Islet precursor cell (in vitro differentiated cells): ENCODE measurements at regions not wholly inside any gene's neighbourhood (a gene's known extent, or its start where the extent isn't known, plus 50 kb on each side); places are given as distances from the start of the nearest gene placed in this dataset.
"Not testable (repeated sequence)": the region's sequence is repeated elsewhere in the genome, so short reads cannot be mapped to it uniquely, and the experiment has no call there.

Experiments
- DNase-seq: peaks from one replicate; pipeline ENCODE4 v3.0.0-alpha.2; 2018

DNA sequence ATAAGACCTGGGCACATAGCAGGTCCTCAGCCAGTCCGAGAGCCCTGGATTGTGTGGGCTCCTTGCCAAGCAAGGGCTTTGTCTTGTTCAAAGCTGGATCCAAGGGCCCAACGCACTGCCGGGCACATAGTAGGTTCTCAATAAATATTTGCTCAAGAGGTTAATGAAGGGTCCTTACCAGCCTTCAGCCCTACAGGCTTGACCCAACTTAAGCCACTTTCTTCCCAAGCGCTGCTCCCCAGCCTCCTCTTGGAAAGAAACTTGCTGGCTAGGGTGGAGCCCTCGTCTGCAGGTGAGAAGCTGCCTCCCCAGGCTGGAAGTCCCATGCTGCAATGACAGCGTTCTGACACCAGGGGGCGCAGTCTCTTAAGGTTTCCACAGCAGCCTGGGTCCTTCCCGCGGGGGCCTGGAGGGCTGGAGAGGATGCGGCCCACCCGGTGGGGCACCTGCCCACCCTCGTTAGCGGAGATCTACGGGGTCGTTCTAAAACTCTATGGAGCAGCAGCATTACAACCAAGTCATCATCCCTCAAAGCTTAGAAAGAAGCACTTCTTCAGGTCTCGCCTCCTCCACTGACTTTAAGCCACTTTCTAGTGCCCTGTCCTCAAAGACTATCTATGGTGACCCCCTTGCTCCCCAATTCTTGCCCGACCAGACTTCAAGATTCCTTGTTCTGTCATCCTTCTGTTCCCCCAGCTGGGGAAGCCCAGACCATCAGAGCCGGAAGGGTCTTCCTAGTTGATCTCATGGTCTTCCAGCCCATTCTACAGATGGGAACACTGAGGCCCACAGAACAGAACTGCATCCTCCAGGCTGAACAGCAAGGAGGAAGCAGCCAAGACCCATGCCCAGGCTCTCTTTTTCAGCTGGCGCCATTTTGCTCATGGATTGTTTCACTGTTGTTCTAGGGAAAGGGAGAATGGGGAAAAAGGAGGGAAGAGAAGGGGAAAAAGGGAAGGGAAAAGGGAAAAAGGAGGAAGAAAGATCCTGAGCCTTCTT, 115.4 kb downstream of the LHX2 start:
- peak; percentile 91 for DNase-seq

DNA sequence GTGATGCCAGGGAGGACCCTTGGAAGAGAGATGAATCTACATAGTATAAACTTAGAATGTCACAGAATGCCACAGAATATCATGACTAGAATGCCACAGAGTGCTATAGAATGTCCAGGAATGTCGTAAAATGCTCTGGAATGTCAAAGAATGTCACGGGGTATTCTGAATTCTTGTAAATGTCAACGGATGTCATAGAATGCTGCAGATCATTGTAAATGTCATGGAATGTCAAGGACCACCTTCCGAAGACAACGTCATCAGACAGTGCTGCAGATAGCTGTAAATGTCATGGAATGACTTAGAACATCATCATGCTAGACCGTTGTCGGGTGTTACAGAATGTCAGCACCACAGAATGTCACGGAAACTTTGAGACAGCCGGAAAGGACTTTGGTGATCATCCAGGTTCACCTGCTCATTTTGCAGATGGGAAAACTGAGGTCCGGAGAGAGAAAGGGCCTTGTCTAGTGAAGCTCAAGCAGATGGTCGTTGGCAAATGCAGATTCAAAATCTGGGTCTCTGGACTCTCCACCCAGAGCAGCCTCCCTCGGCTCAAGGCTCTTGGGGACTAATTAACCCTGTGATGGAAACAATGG, 117.1 kb downstream of the LHX2 start:
- peak; percentile 73 for DNase-seq

DNA sequence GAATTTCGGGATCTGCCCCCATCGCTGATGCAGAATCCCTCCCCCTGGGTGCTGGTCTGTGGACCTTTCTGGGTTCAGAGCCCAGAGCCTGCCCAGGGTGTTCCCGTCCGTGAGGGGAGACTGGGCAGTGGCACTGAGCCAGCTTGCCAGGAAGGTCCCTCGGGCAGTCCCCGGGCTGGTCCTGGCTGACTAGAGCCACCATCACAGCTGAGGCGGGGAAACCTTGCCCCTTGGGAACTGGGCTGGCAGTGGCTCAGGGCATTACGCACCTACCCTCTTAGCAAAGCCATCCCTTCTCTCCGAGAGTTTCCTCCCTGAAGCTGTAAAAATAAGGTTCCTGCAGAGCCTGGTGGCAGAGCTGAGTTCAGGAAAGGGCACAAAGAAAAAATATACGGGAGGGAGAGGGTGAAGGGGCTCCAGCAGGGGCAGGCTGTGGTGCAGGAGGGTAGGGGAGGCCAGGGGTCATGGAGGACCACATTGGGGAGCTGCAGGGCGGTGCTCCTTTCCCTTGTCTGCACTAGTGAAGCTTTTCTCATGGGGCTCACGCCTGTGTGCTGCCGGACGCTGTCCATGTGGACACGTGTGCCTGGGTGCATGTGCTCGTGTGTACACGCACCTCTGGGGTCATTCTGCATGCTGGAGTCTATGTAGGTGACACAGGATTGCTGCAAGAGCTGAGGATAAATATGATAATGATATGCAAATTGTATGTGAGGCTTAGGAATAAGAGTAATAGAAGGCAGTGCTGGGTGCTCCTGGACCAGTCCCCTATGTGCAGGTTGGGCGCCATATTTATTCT, 118.9 kb downstream of the LHX2 start:
- DNase-seq, result no peak

DNA sequence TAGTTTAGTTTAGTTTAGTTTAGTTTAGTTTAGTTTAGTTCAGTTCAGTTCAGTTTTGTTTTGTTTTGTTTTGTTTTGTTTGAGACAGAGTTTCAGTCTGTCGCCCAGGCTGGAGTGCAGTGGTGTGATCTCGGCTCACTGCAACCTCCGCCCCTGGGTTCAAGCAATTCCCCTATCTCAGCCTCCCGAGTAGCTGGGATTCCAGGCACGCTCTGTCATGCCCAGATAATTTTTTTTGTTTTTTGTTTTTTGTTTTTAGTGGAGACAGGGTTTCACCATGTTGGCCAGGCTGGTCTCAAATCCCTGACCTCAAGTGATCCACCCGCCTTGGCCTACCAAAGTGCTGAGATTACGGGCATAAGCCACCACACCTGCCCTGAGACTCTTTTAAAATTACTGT, 120.0 kb downstream of the LHX2 start:
- DNase-seq, result peak; percentile 52

DNA sequence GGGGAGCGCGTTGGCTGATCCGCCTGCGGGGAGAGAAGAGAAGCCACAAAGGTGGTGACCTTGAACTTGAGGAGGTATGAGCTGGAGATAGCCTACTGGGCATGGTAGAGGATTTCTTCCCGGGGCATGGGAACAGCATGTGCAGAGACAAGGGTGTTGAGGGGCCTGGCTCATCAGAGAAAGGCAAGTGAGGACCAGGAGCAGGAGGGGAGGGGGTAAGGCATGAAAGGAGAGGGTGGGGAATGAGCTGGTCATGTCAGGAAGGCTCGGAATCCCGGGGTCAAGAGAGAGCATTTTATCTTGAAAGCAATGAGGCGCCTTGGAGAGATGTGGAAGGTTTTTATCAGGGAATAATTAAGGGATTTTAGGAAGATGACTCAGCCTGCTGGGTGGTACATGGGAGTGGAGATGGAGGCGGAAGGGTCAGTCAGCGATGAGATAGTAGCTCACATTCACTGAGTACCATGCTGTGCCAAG, 121.1 kb downstream of the LHX2 start:
- DNase-seq, result peak; percentile 80

DNA sequence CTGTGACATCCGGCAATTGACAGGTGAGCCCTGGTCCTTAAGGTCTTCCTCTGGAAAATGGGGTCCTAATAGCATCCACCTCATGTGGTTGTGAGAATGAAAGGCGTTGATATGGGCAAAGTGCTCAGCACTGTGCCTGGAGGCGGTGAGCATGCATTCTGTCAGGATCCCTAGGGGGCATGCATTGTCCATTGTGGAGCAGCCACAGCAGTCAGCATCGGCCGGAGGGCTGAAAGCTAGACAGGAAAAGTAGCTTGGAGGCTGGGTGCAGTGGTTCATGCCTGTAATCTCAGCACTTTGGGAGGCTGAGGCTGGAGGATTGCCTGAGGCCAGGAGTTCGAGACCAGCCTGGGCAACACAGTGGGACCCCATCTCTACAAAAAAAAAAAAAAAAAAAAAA, 122.2 kb downstream of the LHX2 start:
- peak; percentile 86 for DNase-seq

DNA sequence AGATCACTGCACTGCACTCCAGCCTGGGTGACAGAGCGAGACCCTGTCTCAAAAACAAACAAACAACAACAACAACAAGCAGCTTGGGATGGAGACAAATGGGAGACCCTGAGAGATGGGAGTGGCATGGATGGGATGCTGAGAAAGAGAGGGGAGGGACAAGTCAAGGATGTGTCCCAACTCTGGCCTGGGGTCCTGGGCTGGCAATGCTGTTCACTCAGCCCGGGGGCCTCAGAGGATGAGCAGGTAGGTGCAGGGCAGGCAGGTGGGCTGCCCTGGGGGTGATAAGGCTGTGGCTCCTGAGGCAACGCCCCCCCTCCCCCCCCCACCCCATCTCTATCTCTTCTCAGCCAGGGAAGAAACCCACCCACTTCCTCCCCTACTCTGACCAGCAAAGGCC, 123.0 kb downstream of the LHX2 start:
- DNase-seq, result peak; percentile 42

DNA sequence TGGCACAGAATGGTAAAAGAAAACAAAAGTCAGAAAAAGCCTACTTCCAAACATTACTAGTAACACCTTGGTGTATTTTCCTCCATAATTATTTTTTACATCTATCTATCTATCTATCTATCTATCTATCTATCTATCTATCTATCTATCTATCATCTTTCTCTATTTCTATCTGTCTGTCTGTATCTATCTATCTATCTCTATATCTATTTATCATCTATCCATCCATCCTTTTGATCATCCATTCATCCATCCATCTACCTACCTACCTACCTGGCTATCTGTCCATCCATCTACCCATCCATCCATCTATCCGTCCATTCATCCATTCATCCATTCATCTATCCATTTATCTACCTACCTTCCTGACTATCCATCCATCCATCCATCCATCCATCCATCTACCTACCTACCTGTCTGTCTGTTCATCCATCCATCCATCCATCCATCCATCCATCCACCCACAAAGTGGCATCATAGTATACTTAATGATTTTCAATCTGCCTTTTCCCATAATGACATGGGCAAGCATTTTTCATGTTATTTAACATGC, 121.9 kb upstream of the NEK6 start:
- DNase-seq, result no peak

DNA sequence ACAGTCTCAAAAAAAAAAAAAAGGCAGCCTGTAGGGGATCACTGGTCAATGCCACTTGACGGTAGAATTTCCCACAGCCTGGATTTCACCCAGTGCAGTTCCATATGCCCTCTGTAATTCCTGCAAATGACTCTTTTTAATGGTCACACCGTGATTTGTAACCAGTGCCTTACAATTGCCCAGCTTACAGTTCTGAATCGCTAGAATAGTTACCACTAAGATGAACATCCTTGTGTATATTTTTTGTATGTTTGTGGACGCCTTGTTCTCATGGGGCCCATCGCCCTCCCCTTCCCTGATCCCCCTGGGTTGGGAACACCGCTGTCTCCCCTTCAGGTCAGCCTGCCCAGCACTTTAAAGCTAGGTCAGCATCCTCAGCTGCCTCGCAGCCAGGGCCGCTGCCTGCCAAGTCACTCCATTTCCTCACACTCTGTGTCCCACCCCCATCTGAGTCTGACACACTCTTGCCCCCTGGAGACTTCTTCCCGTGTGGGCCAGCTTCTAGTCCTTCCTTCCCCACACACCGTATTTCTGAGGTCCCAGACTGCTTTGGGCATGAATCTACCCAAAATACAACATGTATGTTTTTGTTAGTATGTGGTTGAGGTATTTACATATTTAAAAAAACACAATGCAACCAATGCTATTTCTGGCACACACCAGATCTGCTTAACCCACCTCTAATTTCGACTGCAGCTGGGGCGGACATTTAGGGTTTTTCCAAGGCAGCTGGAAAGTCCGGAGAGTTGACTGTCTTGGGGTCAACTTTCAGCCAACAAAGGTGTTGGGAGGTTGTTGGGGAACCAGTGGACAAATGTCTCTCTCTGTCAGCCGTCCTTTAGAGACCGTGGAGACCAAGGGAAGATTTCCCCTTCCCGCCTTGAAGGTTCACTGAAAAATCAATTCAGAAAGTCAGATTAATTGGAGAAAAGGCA, 120.5 kb upstream of the NEK6 start:
- no peak for DNase-seq

DNA sequence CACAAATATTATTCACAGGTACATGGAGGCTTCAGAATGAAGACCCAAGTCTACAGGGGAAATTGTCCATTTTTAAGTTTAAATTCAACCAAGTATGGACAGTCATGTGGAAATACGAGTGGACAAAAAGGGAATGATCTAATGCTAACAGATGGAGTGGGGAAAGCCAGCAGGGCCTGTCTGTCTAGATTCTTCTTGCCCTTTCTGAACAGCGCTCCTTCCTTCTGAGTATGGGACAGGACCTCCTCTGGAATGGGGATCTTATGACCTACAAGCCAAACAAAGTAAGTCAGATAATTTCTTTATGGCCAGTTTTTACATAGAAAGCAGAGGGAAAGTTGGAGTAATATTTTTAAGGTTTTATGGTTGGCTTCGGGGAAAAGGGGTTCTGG, 119.8 kb upstream of the NEK6 start:
- DNase-seq, result no peak

DNA sequence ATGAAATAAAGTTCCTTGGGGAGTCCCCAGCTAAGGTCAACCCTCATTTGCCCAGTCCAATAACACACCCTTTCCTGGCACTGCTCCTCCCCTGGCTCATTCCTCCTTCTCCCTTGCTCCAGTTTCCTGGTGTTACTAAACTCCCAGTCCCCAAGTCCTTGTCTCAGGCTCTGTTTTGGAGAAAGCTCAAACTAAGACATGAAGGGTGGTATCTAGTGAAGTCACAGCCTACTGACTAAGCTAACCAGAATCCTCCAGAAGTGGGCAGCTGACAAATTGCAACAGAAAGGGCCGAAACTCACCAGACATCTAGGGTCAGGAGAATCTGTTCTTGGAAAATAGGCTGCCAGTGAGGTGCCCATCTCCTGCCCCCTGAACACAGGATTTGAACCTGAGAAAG, 118.7 kb upstream of the NEK6 start:
- DNase-seq, result peak; percentile 54

DNA sequence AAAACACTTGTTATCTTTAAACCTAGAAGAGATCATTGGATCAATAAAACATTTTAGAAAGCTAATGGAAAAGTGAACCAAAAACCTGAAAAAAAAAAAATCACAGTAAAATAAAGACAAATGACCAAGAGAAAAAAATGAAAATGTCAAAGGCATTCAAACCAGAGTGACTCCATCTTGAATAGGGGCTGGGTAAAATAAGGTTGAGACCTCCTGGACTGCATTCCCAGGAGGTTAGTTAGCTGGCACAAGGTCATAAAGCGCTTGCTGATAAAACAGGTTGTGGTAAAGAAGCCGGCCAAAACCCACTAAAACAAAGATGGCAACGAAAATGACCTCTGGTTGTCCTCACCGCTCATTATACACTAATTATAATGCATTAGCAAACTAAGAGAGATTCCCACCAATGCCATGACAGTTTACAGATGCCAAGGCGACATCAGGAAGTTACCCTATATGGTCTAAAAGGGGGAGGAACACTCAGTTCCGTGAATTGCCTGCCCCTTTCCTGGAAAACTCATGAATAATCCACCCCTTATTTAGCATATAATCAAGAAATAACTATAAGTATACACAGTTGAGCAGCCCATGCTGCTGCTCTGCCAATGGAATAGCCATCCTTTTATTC, 116.7 kb upstream of the NEK6 start:
- DNase-seq, result peak; percentile 17

DNA sequence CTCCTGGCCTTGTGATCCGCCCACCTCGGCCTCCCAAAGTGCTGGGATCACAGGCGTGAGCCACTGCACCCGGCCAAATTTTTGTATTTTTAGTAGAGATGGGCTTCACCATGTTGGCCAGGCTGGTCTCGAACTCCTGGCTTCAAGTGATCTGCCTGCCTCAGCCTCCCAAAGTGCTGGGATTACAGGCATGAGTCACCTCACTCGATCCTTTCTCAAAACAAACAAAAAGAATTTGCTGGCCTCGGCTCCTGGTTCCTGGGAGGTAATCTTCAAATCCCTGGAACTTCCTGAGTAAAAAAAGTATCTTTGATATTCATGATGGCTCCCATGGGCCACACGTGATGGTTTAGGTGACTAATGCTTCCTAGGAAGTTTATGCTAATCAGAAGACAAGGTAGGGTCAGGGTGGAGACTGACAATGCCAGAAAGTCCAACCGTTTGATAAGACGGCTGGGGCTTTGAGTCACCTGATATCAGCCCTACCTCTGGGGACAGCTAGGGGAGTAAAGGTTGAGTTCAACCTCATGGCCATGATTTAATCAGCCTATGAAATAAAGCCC, 113.1 kb upstream of the NEK6 start:
- DNase-seq, result peak; percentile 69

DNA sequence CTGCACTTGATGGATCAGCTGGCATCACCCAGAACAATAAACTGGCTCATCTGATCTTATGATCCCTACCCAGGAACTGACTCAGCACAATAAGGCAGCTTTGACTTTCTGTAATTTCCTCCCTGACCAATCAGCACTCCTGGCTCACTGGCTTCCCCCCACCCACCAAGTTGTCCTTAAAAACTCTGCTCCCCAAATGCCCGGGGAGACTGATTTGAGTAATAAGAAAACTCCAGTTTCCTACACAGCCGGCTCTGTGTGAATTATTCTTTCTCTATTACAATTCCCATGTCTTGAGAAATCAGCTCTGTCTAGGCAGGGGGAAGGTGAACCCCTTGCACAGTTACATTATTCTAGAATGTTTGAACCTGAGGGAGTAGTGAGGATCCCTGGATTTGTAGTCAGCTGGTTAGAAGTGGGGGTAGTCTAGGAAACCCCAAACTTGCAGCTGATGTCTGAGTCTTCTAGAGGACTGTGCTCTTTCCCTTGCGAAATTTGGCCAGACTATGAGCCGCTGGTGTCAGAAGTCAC, 111.7 kb upstream of the NEK6 start:
- DNase-seq, result peak; percentile 16

DNA sequence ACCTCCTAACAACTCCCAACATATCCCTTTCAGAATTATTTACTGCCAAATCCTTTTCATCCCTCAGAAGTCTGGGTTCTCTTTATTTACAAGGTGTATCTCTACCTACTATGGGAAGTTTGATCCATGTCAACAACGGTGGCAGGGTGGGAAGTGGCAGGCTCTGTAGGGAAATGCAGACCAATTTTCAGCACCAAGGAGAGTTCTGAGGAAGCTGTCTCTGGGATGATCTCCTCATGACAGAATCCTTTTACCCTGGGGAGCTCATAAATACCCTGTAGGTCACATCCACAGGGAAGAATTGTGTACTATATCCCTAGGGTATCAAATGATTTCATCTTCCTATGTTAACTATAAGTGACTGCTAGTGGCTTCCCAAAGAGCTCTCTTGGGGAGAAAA, 107.8 kb upstream of the NEK6 start:
- DNase-seq, result peak; percentile 61

DNA sequence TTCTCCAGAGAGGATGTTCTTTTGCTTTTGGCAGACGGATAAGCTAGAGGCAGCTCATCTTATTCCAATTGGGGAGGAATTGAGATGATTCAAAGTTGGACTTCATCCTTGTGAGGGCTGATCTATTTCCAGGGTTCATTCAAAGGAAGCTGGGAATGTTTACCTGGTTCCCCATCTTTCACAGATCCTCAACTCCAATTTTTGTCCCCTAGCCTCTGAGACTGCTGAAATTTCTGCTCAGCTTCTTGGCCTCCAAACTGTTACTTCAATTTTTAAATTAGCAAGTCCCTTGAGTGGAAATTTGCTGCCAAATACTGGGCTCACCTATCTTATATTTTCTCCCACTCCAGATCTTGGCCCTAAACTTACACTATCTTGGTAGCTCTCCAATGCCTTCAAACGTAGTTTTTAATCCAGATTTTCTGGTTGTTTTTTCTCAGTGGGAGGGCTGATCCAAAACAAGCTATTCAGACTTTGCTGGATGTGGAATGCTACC, 93.9 kb upstream of the NEK6 start:
- no peak for DNase-seq

DNA sequence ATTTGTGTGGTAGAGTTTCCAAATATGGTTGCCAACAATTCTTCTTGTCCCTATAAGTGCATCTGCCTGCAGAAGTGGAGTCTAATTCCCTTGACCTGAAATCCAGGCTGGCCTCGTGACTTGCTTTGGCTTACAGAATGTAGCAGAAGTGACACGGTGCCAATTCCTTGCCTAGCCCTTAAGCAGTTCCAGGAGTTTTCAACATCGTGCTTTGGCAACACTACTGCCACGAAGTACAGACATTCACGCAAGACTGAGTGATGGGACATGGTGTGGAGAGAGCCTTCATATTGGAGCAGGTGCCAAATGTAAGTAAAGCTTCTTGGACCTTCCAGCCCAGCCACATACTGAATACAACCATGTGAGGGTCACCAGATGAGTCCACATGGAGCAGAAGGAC, 92.9 kb upstream of the NEK6 start:
- DNase-seq, result no peak

DNA sequence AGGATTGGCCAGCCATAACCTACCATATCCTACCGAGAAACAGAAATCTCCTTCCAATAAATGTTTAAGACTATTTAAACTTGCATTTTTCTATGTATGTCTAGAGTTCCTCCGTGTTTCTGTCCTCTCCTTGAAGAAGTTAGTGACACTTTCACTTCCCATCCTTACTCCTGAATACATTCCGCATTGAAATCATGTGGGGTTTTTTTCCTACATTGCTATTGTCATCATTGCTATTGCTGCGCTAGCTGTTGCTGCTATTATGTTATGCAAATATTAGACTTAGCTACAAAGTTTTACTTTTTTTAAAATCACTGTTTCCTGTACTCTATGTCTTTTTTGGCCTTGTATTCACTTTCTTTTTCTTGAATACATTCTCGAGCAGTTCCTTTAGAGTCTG, 83.3 kb upstream of the NEK6 start:
- no peak for DNase-seq

DNA sequence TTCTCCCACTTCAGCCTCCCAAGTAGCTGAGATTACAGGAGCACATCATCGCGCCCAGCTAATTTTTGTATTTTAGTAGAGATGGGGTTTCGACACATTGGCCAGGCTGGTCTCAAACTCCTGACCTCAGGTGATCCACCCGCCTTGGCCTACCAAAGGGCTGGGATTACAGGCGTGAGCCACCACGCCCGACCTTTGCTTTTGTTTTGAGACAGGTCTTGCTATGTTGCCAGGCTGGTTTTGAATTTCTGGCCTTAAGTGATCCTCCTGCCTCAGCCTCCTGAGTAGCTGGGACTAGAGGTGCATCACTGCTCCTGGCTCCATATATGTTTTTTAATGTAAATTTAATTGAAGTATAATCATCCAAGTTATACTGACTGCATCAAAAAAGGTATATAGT, 80.2 kb upstream of the NEK6 start:
- not testable (repeated sequence) for DNase-seq
